GM23338 (cell line): ENCODE measurements at regions not wholly inside any gene's neighbourhood (a gene's known extent, or its start where the extent isn't known, plus 50 kb on each side); places are given as distances from the start of the nearest gene placed in this dataset.

ENCODE experiments used
- ATAC-seq: fragments of 200-7000 bp; cut with Tn5 transposase; 3 replicates; pipeline ENCODE4 v1.9.1; 2020
- DNase-seq: peaks from one replicate; pipeline ENCODE4 v3.0.0-alpha.2; 2015; ENCODE audit warnings: low spot score
- H2AFZ ChIP-seq: fragments of 200-600 bp; sonication (generic); 2 replicates; pipeline ENCODE4 v1.8.0; 2016; ENCODE audit warnings: antibody characterized with exemption, mild to moderate bottlenecking, moderate library complexity
- H3F3A ChIP-seq: fragments of 200-600 bp; sonication (generic); replicated peaks from 2 replicates; pipeline ENCODE4 v1.8.0; 2017; ENCODE audit warnings: antibody characterized with exemption, mixed run types, low read depth
- H3K27ac ChIP-seq: fragments of 200-600 bp; sonication (generic); 2 replicates; pipeline ENCODE4 v1.6.1; 2016; ENCODE audit warnings: low read depth
- H3K27me3 ChIP-seq: fragments of 200-600 bp; sonication (generic); 2 replicates; pipeline ENCODE4 v1.8.0; 2016; ENCODE audit warnings: mild to moderate bottlenecking, mixed run types, moderate library complexity; ENCODE audit not compliant: insufficient read depth
- H3K36me3 ChIP-seq: fragments of 200-600 bp; sonication (generic); 2 replicates; pipeline ENCODE4 v1.8.0; 2016; ENCODE audit warnings: mild to moderate bottlenecking; ENCODE audit not compliant: insufficient read depth
- H3K4me1 ChIP-seq: fragments of 200-600 bp; sonication (generic); 2 replicates; pipeline ENCODE4 v1.8.0; 2016; ENCODE audit warnings: mild to moderate bottlenecking, moderate library complexity; ENCODE audit not compliant: insufficient read depth
- H3K4me2 ChIP-seq: fragments of 200-600 bp; sonication (generic); 2 replicates; pipeline ENCODE4 v1.7.1; 2017; ENCODE audit warnings: mixed run types
- H3K4me3 ChIP-seq: fragments of 200-600 bp; sonication (generic); 2 replicates; pipeline ENCODE4 v1.6.1; 2016; ENCODE audit warnings: mixed run types
- H3K79me2 ChIP-seq: fragments of 200-600 bp; sonication (generic); replicated peaks from 2 replicates; pipeline ENCODE4 v1.8.0; 2017; ENCODE audit warnings: mild to moderate bottlenecking; ENCODE audit not compliant: insufficient read depth
- H3K9me2 ChIP-seq: fragments of 200-600 bp; sonication (generic); 2 replicates; pipeline ENCODE4 v1.8.0; 2017; ENCODE audit not compliant: insufficient read depth
- H4K20me1 ChIP-seq: fragments of 200-600 bp; sonication (generic); replicated peaks from 2 replicates; pipeline ENCODE4 v1.8.0; 2017; ENCODE audit warnings: mild to moderate bottlenecking; ENCODE audit not compliant: insufficient read depth
- H3K27ac Mint-ChIP-seq: 2 replicates; pipeline ENCODE4 v1.8.0; 2020; ENCODE audit warnings: inconsistent platforms, mild to moderate bottlenecking, moderate library complexity, mixed read lengths
- H3K27me3 Mint-ChIP-seq: 3 replicates; pipeline ENCODE4 v1.8.0; 2022; ENCODE audit warnings: low read depth, mild to moderate bottlenecking, moderate library complexity, mixed read lengths, inconsistent platforms; ENCODE audit not compliant: insufficient read depth, poor library complexity
- H3K36me3 Mint-ChIP-seq: 3 replicates; pipeline ENCODE4 v1.8.0; 2021; ENCODE audit warnings: low read depth, mild to moderate bottlenecking, inconsistent platforms, moderate library complexity, mixed read lengths
- H3K4me1 Mint-ChIP-seq: 3 replicates; pipeline ENCODE4 v1.8.0; 2020; ENCODE audit warnings: mild to moderate bottlenecking, inconsistent platforms, mixed read lengths
- H3K4me3 Mint-ChIP-seq: 3 replicates; pipeline ENCODE4 v1.8.0; 2021; ENCODE audit warnings: moderate library complexity, mild to moderate bottlenecking, inconsistent platforms, mixed read lengths
- H3K9me3 Mint-ChIP-seq: 3 replicates; pipeline ENCODE4 v1.8.0; 2020; ENCODE audit warnings: moderate library complexity, mild to moderate bottlenecking, inconsistent platforms, mixed read lengths
- CREB1 ChIP-seq: fragments of 250-450 bp; sonication (Bioruptor Pico); IDR thresholded peaks from 2 replicates; pipeline ENCODE4 v1.5.0; 2020; ENCODE audit warnings: low read depth, mild to moderate bottlenecking, moderate library complexity
- ETS1 ChIP-seq: IDR thresholded peaks from 2 replicates; pipeline ENCODE4 v1.6.1; 2016; ENCODE audit warnings: antibody characterized with exemption
- EZH2 ChIP-seq: fragments of 200-600 bp; sonication (generic); IDR thresholded peaks from one replicate; pipeline ENCODE4 v1.8.0; 2017; ENCODE audit warnings: antibody characterized with exemption, mild to moderate bottlenecking, low read depth; ENCODE audit not compliant: unreplicated experiment
- EZH2phosphoT487 ChIP-seq: fragments of 200-600 bp; sonication (generic); IDR thresholded peaks from one replicate; pipeline ENCODE4 v1.8.1; 2018; ENCODE audit warnings: antibody characterized with exemption; ENCODE audit not compliant: unreplicated experiment
- JUNB ChIP-seq: IDR thresholded peaks from one replicate; pipeline ENCODE4 v1.6.1; 2016; ENCODE audit warnings: antibody characterized with exemption; ENCODE audit not compliant: unreplicated experiment
- POLR2AphosphoS5 ChIP-seq: IDR thresholded peaks from 2 replicates; pipeline ENCODE4 v1.6.1; 2016; ENCODE audit warnings: antibody characterized with exemption, low read depth
- STAT1 ChIP-seq: IDR thresholded peaks from one replicate; pipeline ENCODE4 v1.6.1; 2016; ENCODE audit warnings: antibody characterized with exemption; ENCODE audit not compliant: unreplicated experiment
- TF ChIP-seq, protein P1 (sequence below), 2 experiments: fragments of 200-600 bp in 1 of 2; sonication (generic) in 1 of 2; conservative IDR thresholded peaks; 2 replicates each; pipeline versions ENCODE4 v1.5.1 to v1.6.1; 2016 to 2017; ENCODE audit warnings: antibody characterized with exemption in 2 of 2, low read depth in 2 of 2, mild to moderate bottlenecking in 2 of 2, moderate library complexity in 1 of 2
- TF ChIP-seq, protein P2 (sequence below): IDR thresholded peaks from one replicate; pipeline ENCODE4 v1.6.1; 2018; ENCODE audit warnings: antibody characterized with exemption; ENCODE audit not compliant: unreplicated experiment

- TF ChIP-seq, protein P1, sequence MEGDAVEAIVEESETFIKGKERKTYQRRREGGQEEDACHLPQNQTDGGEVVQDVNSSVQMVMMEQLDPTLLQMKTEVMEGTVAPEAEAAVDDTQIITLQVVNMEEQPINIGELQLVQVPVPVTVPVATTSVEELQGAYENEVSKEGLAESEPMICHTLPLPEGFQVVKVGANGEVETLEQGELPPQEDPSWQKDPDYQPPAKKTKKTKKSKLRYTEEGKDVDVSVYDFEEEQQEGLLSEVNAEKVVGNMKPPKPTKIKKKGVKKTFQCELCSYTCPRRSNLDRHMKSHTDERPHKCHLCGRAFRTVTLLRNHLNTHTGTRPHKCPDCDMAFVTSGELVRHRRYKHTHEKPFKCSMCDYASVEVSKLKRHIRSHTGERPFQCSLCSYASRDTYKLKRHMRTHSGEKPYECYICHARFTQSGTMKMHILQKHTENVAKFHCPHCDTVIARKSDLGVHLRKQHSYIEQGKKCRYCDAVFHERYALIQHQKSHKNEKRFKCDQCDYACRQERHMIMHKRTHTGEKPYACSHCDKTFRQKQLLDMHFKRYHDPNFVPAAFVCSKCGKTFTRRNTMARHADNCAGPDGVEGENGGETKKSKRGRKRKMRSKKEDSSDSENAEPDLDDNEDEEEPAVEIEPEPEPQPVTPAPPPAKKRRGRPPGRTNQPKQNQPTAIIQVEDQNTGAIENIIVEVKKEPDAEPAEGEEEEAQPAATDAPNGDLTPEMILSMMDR (conservative IDR thresholded peaks at IDR 0.05; ENCODE audit: low read depth in 2 of 2): no peak
- TF ChIP-seq EZH2phosphoT487 (no peak), ETS1 (no peak), POLR2AphosphoS5 (no peak), JUNB (no peak), STAT1 (no peak), CREB1 (CRISPR knock-in tag) (no peak)
- TF ChIP-seq, protein P2, sequence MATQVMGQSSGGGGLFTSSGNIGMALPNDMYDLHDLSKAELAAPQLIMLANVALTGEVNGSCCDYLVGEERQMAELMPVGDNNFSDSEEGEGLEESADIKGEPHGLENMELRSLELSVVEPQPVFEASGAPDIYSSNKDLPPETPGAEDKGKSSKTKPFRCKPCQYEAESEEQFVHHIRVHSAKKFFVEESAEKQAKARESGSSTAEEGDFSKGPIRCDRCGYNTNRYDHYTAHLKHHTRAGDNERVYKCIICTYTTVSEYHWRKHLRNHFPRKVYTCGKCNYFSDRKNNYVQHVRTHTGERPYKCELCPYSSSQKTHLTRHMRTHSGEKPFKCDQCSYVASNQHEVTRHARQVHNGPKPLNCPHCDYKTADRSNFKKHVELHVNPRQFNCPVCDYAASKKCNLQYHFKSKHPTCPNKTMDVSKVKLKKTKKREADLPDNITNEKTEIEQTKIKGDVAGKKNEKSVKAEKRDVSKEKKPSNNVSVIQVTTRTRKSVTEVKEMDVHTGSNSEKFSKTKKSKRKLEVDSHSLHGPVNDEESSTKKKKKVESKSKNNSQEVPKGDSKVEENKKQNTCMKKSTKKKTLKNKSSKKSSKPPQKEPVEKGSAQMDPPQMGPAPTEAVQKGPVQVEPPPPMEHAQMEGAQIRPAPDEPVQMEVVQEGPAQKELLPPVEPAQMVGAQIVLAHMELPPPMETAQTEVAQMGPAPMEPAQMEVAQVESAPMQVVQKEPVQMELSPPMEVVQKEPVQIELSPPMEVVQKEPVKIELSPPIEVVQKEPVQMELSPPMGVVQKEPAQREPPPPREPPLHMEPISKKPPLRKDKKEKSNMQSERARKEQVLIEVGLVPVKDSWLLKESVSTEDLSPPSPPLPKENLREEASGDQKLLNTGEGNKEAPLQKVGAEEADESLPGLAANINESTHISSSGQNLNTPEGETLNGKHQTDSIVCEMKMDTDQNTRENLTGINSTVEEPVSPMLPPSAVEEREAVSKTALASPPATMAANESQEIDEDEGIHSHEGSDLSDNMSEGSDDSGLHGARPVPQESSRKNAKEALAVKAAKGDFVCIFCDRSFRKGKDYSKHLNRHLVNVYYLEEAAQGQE: no peak
Measured at GRCh38 chr15:77746254-77747174, 113.8 kb upstream of the LINGO1 start (continued).

GRCh38 chr15:77744398-77744797 lies 111.7 kb upstream of the LINGO1 start:
- Histone ChIP-seq H3K36me3 (no peaks in the 10 kb centered on the region), H3K4me3 (no peak overlapping the region), H4K20me1 (no peaks in the 10 kb centered on the region), H3K9me2 (no peaks in the 10 kb centered on the region), H3K4me1 (peaks cover 38% of the 10 kb centered on the region), H3K27me3 (no peaks in the 10 kb centered on the region), H3K79me2 (no peaks in the 10 kb centered on the region), H3K27ac (no peak overlapping the region), H2AFZ (no peak overlapping the region), H3K4me2 (no peak overlapping the region), H3F3A (no peaks in the 10 kb centered on the region)
- ATAC-seq: no peak
- Mint-ChIP-seq H3K27ac (no peak overlapping the region), H3K9me3 (no peaks in the 10 kb centered on the region), H3K27me3 (peaks cover 24% of the 10 kb centered on the region), H3K4me3 (no peak overlapping the region), H3K4me1 (peaks cover 46% of the 10 kb centered on the region), H3K36me3 (no peaks in the 10 kb centered on the region)
- no peak for DNase-seq
- TF ChIP-seq STAT1: no peak
- TF ChIP-seq, protein P2: no peak
- no peak for TF ChIP-seq JUNB
- TF ChIP-seq EZH2: no peak
